H1 (cell line): ENCODE measurements at regions not wholly inside any gene's neighbourhood (a gene's known extent, or its start where the extent isn't known, plus 50 kb on each side); places are given as distances from the start of the nearest gene placed in this dataset.

Experiments
- PHF8 ChIP-seq: fragments of 200-600 bp; sonication (generic); conservative IDR thresholded peaks from 2 replicates; pipeline ENCODE4 v1.7.1; 2012; ENCODE audit warnings: low read depth, mild to moderate bottlenecking, inconsistent platforms, low read length, moderate library complexity
- POLR2AphosphoS5 ChIP-seq: IDR thresholded peaks from 2 replicates; pipeline ENCODE4 v1.6.1; 2011; ENCODE audit warnings: low read depth, low read length
- RAD21 ChIP-seq, 2 experiments: IDR thresholded peaks in 1 of 2; conservative IDR thresholded peaks in 1 of 2; 2 replicates each; pipeline ENCODE4 v1.6.1; 2011; ENCODE audit warnings: low read depth in 2 of 2, low read length in 2 of 2, improper control_type of control experiment in 1 of 2, inconsistent platforms in 1 of 2, mild to moderate bottlenecking in 1 of 2, moderate library complexity in 1 of 2
- RXRA ChIP-seq: IDR thresholded peaks from 2 replicates; pipeline ENCODE4 v1.6.1; 2011; ENCODE audit warnings: low read depth, mild to moderate bottlenecking, low read length, moderate library complexity; ENCODE audit not compliant: insufficient read depth
- SIN3A ChIP-seq, 2 experiments: IDR thresholded peaks in 1 of 2; conservative IDR thresholded peaks in 1 of 2; 2 replicates each; pipeline ENCODE4 v1.6.1; 2011 to 2012; ENCODE audit warnings: low read length in 2 of 2, improper control_type of control experiment in 1 of 2, low read depth in 1 of 2, mild to moderate bottlenecking in 1 of 2
- SIRT6 ChIP-seq: IDR thresholded peaks from one replicate; pipeline ENCODE4 v1.7.1; 2012; ENCODE audit warnings: low read length, inconsistent platforms
- SUZ12 ChIP-seq: fragments of 200-600 bp; sonication (generic); IDR thresholded peaks from 2 replicates; pipeline ENCODE4 v1.6.1; 2012; ENCODE audit warnings: mild to moderate bottlenecking, inconsistent platforms, low read length, moderate library complexity, mixed read lengths
- TF ChIP-seq, protein P1 (sequence below), 3 experiments: IDR thresholded peaks; 1 replicate in 2 of 3; 2 replicates in 1 of 3; pipeline versions ENCODE4 v1.5.1 to v1.6.1; 2011; ENCODE audit warnings: low read length in 3 of 3, mild to moderate bottlenecking in 3 of 3, inconsistent platforms in 2 of 3, low read depth in 1 of 3, moderate library complexity in 1 of 3; ENCODE audit not compliant: insufficient read depth in 1 of 3; ENCODE audit errors: control extremely low read depth in 1 of 3
- TF ChIP-seq, protein P2 (sequence below): IDR thresholded peaks from 2 replicates; pipeline ENCODE4 v1.6.1; 2011; ENCODE audit warnings: low read length, improper control_type of control experiment

DNA sequence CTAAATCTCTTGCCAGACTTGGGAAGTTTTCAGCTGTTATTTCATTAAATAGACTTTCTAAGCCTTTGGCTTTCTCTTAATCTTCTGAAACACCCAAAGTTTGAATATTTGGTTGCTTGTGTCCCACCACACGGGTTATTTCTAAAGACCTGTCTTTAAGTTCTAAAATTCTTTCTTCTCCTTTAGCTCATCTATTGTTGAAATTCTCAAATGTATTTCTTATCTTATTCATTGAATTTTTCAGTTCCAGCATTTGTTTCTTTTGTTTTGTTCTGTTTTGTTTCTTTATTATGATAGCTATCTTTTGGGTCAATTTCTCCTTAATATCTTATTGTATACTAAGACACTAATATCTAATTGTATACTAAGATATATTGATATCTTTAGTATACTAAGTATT lies 97.0 kb downstream of the ARRDC4 start:
- TF ChIP-seq, protein P1, sequence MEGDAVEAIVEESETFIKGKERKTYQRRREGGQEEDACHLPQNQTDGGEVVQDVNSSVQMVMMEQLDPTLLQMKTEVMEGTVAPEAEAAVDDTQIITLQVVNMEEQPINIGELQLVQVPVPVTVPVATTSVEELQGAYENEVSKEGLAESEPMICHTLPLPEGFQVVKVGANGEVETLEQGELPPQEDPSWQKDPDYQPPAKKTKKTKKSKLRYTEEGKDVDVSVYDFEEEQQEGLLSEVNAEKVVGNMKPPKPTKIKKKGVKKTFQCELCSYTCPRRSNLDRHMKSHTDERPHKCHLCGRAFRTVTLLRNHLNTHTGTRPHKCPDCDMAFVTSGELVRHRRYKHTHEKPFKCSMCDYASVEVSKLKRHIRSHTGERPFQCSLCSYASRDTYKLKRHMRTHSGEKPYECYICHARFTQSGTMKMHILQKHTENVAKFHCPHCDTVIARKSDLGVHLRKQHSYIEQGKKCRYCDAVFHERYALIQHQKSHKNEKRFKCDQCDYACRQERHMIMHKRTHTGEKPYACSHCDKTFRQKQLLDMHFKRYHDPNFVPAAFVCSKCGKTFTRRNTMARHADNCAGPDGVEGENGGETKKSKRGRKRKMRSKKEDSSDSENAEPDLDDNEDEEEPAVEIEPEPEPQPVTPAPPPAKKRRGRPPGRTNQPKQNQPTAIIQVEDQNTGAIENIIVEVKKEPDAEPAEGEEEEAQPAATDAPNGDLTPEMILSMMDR (IDR thresholded peaks at IDR 0.05; ENCODE audit: control extremely low read depth in 1 of 3, insufficient read depth in 1 of 3, low read depth in 1 of 3, low read length in 3 of 3), result no peak
- TF ChIP-seq SUZ12, result no peak
- no peak for TF ChIP-seq PHF8
- TF ChIP-seq SIRT6, result no peak
- TF ChIP-seq RAD21 (IDR thresholded peaks at IDR 0.05 in 1 of 2, conservative IDR thresholded peaks at IDR 0.05 in 1 of 2; ENCODE audit: low read depth in 2 of 2, low read length in 2 of 2), result no peak
- TF ChIP-seq RXRA, result no peak
- TF ChIP-seq, protein P2, sequence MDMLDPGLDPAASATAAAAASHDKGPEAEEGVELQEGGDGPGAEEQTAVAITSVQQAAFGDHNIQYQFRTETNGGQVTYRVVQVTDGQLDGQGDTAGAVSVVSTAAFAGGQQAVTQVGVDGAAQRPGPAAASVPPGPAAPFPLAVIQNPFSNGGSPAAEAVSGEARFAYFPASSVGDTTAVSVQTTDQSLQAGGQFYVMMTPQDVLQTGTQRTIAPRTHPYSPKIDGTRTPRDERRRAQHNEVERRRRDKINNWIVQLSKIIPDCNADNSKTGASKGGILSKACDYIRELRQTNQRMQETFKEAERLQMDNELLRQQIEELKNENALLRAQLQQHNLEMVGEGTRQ, result no peak
- no peak for TF ChIP-seq SIN3A (conservative IDR thresholded peaks at IDR 0.05 in 1 of 2, IDR thresholded peaks at IDR 0.05 in 1 of 2; ENCODE audit: low read depth in 1 of 2, low read length in 2 of 2)
- TF ChIP-seq POLR2AphosphoS5, result no peak
